GM18511 (cell line): ENCODE measurements at regions not wholly inside any gene's neighbourhood (a gene's known extent, or its start where the extent isn't known, plus 50 kb on each side); places are given as distances from the start of the nearest gene placed in this dataset.
"Not testable (repeated sequence)": the region's sequence is repeated elsewhere in the genome, so short reads cannot be mapped to it uniquely, and the experiment has no call there.

ENCODE experiments used
- ATAC-seq: cut with Tn5 transposase; IDR thresholded peaks from one replicate; pipeline ENCODE4 v1.9.1; 2021; ENCODE audit warnings: mild to moderate bottlenecking, moderate library complexity; ENCODE audit not compliant: unreplicated experiment

- no peak for ATAC-seq
Measured at GRCh38 chr2:215722986-215723630, 287.2 kb upstream of the FN1 start.

- no peak for ATAC-seq
Measured at GRCh38 chr2:215722125-215722524, 286.3 kb upstream of the FN1 start.

- ATAC-seq, result not testable (repeated sequence)
Measured at GRCh38 chr2:215721515-215721914, 285.6 kb upstream of the FN1 start.

GRCh38 chr2:215718890-215719289 lies 283.0 kb upstream of the FN1 start:
- ATAC-seq, result no peak

- ATAC-seq, result no peak
Measured at GRCh38 chr2:215718436-215718835, 282.6 kb upstream of the FN1 start.

GRCh38 chr2:215717501-215718381 lies 281.9 kb upstream of the FN1 start:
- ATAC-seq, result no peak

GRCh38 chr2:215716956-215717355 lies 281.1 kb upstream of the FN1 start:
- ATAC-seq, result no peak

- no peak for ATAC-seq
Measured at GRCh38 chr2:215712871-215713790, 277.3 kb upstream of the FN1 start.

- ATAC-seq, result no peak
Measured at GRCh38 chr2:215712219-215712868, 276.5 kb upstream of the FN1 start.

GRCh38 chr2:215711471-215712034 lies 275.7 kb upstream of the FN1 start:
- no peak for ATAC-seq

- ATAC-seq, result no peak
Measured at GRCh38 chr2:215707608-215708007, 271.7 kb upstream of the FN1 start.

GRCh38 chr2:215705771-215706361 lies 270.0 kb upstream of the FN1 start:
- no peak for ATAC-seq

- ATAC-seq, result no peak
Measured at GRCh38 chr2:215705281-215705680, 269.4 kb upstream of the FN1 start.

GRCh38 chr2:215702116-215702902 lies 266.4 kb upstream of the FN1 start:
- no peak for ATAC-seq

- no peak for ATAC-seq
Measured at GRCh38 chr2:215699700-215700538, 264.1 kb upstream of the FN1 start.

- ATAC-seq, result no peak
Measured at GRCh38 chr2:215699018-215699417, 263.1 kb upstream of the FN1 start.

- no peak for ATAC-seq
Measured at GRCh38 chr2:215698566-215698965, 262.7 kb upstream of the FN1 start.

- no peak for ATAC-seq
Measured at GRCh38 chr2:215697496-215697895, 261.6 kb upstream of the FN1 start.
